B cell (primary cell): ENCODE measurements at regions not wholly inside any gene's neighbourhood (a gene's known extent, or its start where the extent isn't known, plus 50 kb on each side); places are given as distances from the start of the nearest gene placed in this dataset. TPM values are rescaled to one million over a fixed set of nuclear protein-coding genes. Genes with fewer than 3 reads are reported as not detected.

Source experiments
- ATAC-seq: fragments of 200-7000 bp; cut with Tn5 transposase; one replicate; pipeline ENCODE4 v1.10.0; 2021; ENCODE audit warnings: low read depth, mild to moderate bottlenecking, moderate number of reproducible peaks, moderate library complexity
- CTCF ChIA-PET: fragments of 350-600 bp; sonication (Branson Sonifier 250); formaldehyde crosslinking; loops from one replicate; lab custom pipeline; 2021; ENCODE audit warnings: antibody characterized with exemption, inconsistent platforms; lab: Charles Lee
- POLR2A ChIA-PET: fragments of 350-600 bp; sonication (Branson Sonifier 250); formaldehyde crosslinking; loops from one replicate; lab custom pipeline; 2021; ENCODE audit warnings: antibody characterized with exemption; lab: Charles Lee
- DNase-seq: peaks from one replicate; pipeline ENCODE4 v3.0.0; 2013
- H2AFZ ChIP-seq: 2 replicates; pipeline ENCODE4 v1.6.1; 2012; ENCODE audit warnings: mild to moderate bottlenecking, low read depth, low read length; ENCODE audit not compliant: insufficient read depth, poor library complexity, severe bottlenecking
- H3K27ac ChIP-seq, 2 donors: 1 replicate in 1 of 2; 2 replicates in 1 of 2; pipeline ENCODE4 v1.5.1; 2012 to 2013; ENCODE audit warnings: low read length in 2 of 2, mild to moderate bottlenecking in 2 of 2, moderate library complexity in 1 of 2
- H3K27me3 ChIP-seq, 4 experiments: fragments of 200-600 bp in 1 of 4; sonication (generic) in 1 of 4; replicated peaks in 1 of 4; 1 replicate in 2 of 4; 2 replicates in 2 of 4; pipeline versions ENCODE4 v1.6.1 to v1.7.0; 2013 to 2016; ENCODE audit warnings: low read length in 3 of 4, mild to moderate bottlenecking in 2 of 4, mixed read lengths in 1 of 4, moderate library complexity in 1 of 4; ENCODE audit not compliant: insufficient read depth in 4 of 4, control insufficient read depth in 3 of 4; ENCODE audit errors: control extremely low read depth in 1 of 4
- H3K36me3 ChIP-seq, 2 experiments: replicated peaks in 1 of 2; 1 replicate in 1 of 2; 2 replicates in 1 of 2; pipeline versions ENCODE4 v1.6.1 to v1.7.1; 2013; ENCODE audit warnings: low read length in 1 of 2; ENCODE audit not compliant: insufficient read depth in 2 of 2, control insufficient read depth in 1 of 2; ENCODE audit errors: control extremely low read depth in 1 of 2, extremely low read depth in 1 of 2
- H3K4me1 ChIP-seq, 2 donors: fragments of 200-600 bp in 1 of 2; sonication (generic) in 1 of 2; 1 replicate in 1 of 2; 2 replicates in 1 of 2; pipeline versions ENCODE4 v1.5.1 to v1.6.1; 2013 to 2017; ENCODE audit warnings: low read length in 2 of 2; ENCODE audit not compliant: control insufficient read depth in 2 of 2, insufficient read depth in 2 of 2
- H3K4me2 ChIP-seq: replicated peaks from 2 replicates; pipeline ENCODE3; 2012; ENCODE audit warnings: mild to moderate bottlenecking, low read depth, low read length; ENCODE audit not compliant: poor library complexity, severe bottlenecking
- H3K4me3 ChIP-seq, 5 experiments: fragments of 200-600 bp in 1 of 5; sonication (generic) in 1 of 5; 1 replicate in 3 of 5; 2 replicates in 2 of 5; pipeline versions ENCODE4 v1.5.1 to v1.7.0; 2011 to 2016; ENCODE audit warnings: low read length in 4 of 5, mild to moderate bottlenecking in 4 of 5, low read depth in 2 of 5, control low read depth in 1 of 5, moderate library complexity in 1 of 5; ENCODE audit not compliant: insufficient read depth in 1 of 5; ENCODE audit errors: control extremely low read depth in 1 of 5, extremely low read depth in 1 of 5
- H3K79me2 ChIP-seq: fragments of 200-600 bp; sonication (generic); one replicate; pipeline ENCODE4 v1.6.0; 2016; ENCODE audit warnings: low read length; ENCODE audit not compliant: control insufficient read depth, insufficient read depth
- H3K9ac ChIP-seq: fragments of 200-600 bp; sonication (generic); 2 replicates; pipeline ENCODE4 v1.6.1; 2017; ENCODE audit warnings: mild to moderate bottlenecking, low read length, moderate library complexity
- H3K9me3 ChIP-seq, 3 donors: one replicate each; pipeline versions ENCODE4 v1.6.1 to v1.7.1; 2013; ENCODE audit warnings: low read length in 2 of 3; ENCODE audit not compliant: control insufficient read depth in 2 of 3, insufficient read depth in 1 of 3; ENCODE audit errors: control extremely low read depth in 1 of 3
- H4K20me1 ChIP-seq: 2 replicates; pipeline ENCODE4 v1.6.0; 2012; ENCODE audit warnings: mild to moderate bottlenecking, low read length; ENCODE audit not compliant: insufficient read depth, control insufficient read depth, poor library complexity, severe bottlenecking
- H3K27ac Mint-ChIP-seq: one replicate; pipeline ENCODE4 v1.8.0; 2021; ENCODE audit warnings: mixed read lengths
- H3K27me3 Mint-ChIP-seq: one replicate; pipeline ENCODE4 v1.8.0; 2021; ENCODE audit warnings: mixed read lengths
- H3K4me1 Mint-ChIP-seq: one replicate; pipeline ENCODE4 v1.8.0; 2021; ENCODE audit warnings: mixed read lengths
- H3K4me3 Mint-ChIP-seq: one replicate; pipeline ENCODE4 v1.8.0; 2021; ENCODE audit warnings: mixed read lengths
- H3K9me3 Mint-ChIP-seq: one replicate; pipeline ENCODE4 v1.8.0; 2022; ENCODE audit warnings: mixed read lengths; ENCODE audit not compliant: insufficient read depth
- EZH2 ChIP-seq: IDR thresholded peaks from 2 replicates; pipeline ENCODE4 v1.6.1; 2012; ENCODE audit warnings: borderline replicate concordance, low read depth, mild to moderate bottlenecking, moderate library complexity, low read length; ENCODE audit not compliant: insufficient read depth, poor library complexity, severe bottlenecking
- WGBS: methylation state at CpG from one replicate; pipeline ENCODE4 v1.1.5; 2013; ENCODE audit warnings: missing lambda C conversion rate; ENCODE audit not compliant: insufficient coverage; 5-methylcytosine and 5-hydroxymethylcytosine counted together
- intact Hi-C: fragments of 100-400 bp; cut with micrococcal nuclease; formaldehyde crosslinking; loops from one replicate; pipeline ENCODE4 v1.10.0; 2022
- small RNA-seq: library from RNA; depleted of rRNA; stranded (forward); fragments of <200 nt; gene quantifications from one replicate; pipeline ENCODE3, GENCODE V24; 2012; ENCODE audit warnings: low replicate concordance, low read depth; ENCODE audit not compliant: insufficient read length
- TF ChIP-seq, protein P1 (sequence below): fragments of 200-600 bp; IDR thresholded peaks from one replicate; pipeline ENCODE4 v1.8.0; 2022; ENCODE audit warnings: antibody characterized with exemption, mild to moderate bottlenecking

DNA sequence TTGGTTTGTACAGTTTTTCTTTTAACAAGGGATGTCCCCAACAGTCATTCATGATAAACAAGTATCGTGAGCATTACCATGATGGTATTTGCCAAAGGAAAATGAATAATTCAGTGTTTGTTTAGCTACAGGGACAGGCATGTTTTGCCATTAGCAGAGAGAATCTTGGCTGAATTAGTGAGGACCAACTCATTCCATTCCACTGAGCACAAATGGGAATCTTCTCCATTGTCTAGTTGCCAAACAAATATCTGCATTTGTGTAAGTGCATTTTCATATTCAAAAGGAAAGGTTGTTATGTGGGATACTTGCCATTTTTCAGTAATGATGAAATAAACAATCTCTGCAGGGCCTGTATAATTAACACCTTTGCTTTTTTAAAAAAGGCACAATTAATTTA lies 1762.6 kb downstream of the RPA4 start:
- DNase-seq (no peak), ATAC-seq (no peak)
- H3K27ac Mint-ChIP-seq = no peak overlapping the region
- Histone ChIP-seq H2AFZ (no peak overlapping the region), H3K4me1 (no peaks in the 10 kb centered on the region), H3K36me3 (no peaks in the 10 kb centered on the region), H3K9ac (no peak overlapping the region), H3K4me3 (no peak overlapping the region), H3K9me3 (no peaks in the 10 kb centered on the region), H3K27ac (no peak overlapping the region), H4K20me1 (no peaks in the 10 kb centered on the region), H3K4me2 (no peak overlapping the region), H3K27me3 (no peaks in the 10 kb centered on the region), H3K79me2 (no peaks in the 10 kb centered on the region)
- WGBS = 100% methylated on average over 1 of the region's 1 CpG
- POLR2A ChIA-PET = no interaction called here
- no peak overlapping the region for H3K4me3 Mint-ChIP-seq
- no peaks in the 10 kb centered on the region for H3K9me3 Mint-ChIP-seq
- CTCF ChIA-PET = no interaction called here
- intact Hi-C loops = no loop called here
- no peaks in the 10 kb centered on the region for H3K27me3 Mint-ChIP-seq
- TF ChIP-seq, protein P1, sequence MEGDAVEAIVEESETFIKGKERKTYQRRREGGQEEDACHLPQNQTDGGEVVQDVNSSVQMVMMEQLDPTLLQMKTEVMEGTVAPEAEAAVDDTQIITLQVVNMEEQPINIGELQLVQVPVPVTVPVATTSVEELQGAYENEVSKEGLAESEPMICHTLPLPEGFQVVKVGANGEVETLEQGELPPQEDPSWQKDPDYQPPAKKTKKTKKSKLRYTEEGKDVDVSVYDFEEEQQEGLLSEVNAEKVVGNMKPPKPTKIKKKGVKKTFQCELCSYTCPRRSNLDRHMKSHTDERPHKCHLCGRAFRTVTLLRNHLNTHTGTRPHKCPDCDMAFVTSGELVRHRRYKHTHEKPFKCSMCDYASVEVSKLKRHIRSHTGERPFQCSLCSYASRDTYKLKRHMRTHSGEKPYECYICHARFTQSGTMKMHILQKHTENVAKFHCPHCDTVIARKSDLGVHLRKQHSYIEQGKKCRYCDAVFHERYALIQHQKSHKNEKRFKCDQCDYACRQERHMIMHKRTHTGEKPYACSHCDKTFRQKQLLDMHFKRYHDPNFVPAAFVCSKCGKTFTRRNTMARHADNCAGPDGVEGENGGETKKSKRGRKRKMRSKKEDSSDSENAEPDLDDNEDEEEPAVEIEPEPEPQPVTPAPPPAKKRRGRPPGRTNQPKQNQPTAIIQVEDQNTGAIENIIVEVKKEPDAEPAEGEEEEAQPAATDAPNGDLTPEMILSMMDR = no peak
- TF ChIP-seq EZH2 = no peak
- no peaks in the 10 kb centered on the region for H3K4me1 Mint-ChIP-seq

DNA sequence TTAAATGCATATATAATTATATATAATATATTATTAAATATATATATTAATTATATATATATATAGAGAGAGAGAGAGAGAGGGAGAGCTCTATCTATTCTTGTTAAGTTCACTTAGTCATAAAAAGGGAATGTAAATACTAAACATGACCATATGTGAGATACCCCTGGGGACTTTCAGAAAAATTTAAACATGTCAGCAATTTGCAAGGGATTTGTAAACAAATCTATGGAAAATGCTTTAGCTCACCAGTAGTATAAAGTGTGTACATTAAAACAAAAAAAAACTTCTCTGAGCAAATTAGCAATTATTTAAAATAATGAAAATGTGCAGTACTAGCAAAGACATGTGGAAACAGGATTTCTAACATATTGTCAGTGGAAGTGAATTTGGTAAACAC lies 1755.5 kb downstream of the PCDH19 start:
- H3K36me3 ChIP-seq = no peaks in the 10 kb centered on the region
- H3K4me2 ChIP-seq = no peak overlapping the region
- Mint-ChIP-seq H3K4me1 (no peaks in the 10 kb centered on the region), H3K4me3 (no peak overlapping the region), H3K27ac (no peak overlapping the region), H3K9me3 (no peaks in the 10 kb centered on the region), H3K27me3 (no peaks in the 10 kb centered on the region)
- ChIA-PET CTCF (no interaction called here), POLR2A (no interaction called here)
- no peak overlapping the region for H2AFZ ChIP-seq
- no peaks in the 10 kb centered on the region for H3K27me3 ChIP-seq
- no peaks in the 10 kb centered on the region for H3K79me2 ChIP-seq
- DNase-seq = no peak
- H3K9me3 ChIP-seq = no peaks in the 10 kb centered on the region
- TF ChIP-seq, protein P1 = no peak
- no peak for TF ChIP-seq EZH2
- H3K27ac ChIP-seq = no peak overlapping the region
- intact Hi-C loops = no loop called here
- H3K4me3 ChIP-seq = no peak overlapping the region
- no peak for ATAC-seq
- no peaks in the 10 kb centered on the region for H3K4me1 ChIP-seq
- H4K20me1 ChIP-seq = no peaks in the 10 kb centered on the region
- H3K9ac ChIP-seq = no peak overlapping the region

Small RNA genes in the stretch of these regions (small RNA-seq; reads per million reads assigned to genes)
- not detected for gene AL357312.1
